ENCODE measurements at regions not wholly inside any gene's neighbourhood (a gene's known extent, or its start where the extent isn't known, plus 50 kb on each side); places are given as distances from the start of the nearest gene placed in this dataset.

GRCh38 chr14:51428981-51429380 lies 188.9 kb downstream of the TMX1 start:
- TF ChIP-seq SP1 (IDR thresholded peaks at IDR 0.05) (no peak), ZNF384 (IDR thresholded peaks at IDR 0.05) (no peak), PKNOX1 (IDR thresholded peaks at IDR 0.05) (no peak), FOXM1 (IDR thresholded peaks at IDR 0.05; ENCODE audit: borderline replicate concordance) (no peak), ELF4 (IDR thresholded peaks at IDR 0.05) (no peak), BHLHE40 (IDR thresholded peaks at IDR 0.05; ENCODE audit: borderline replicate concordance) (no peak), NFRKB (IDR thresholded peaks at IDR 0.05) (no peak), L3MBTL2 (conservative IDR thresholded peaks at IDR 0.05) (no peak), HDGF (IDR thresholded peaks at IDR 0.05; ENCODE audit: borderline replicate concordance) (no peak), CTBP1 (IDR thresholded peaks at IDR 0.05; ENCODE audit: borderline replicate concordance) (no peak), TARDBP (IDR thresholded peaks at IDR 0.05) (no peak), ARNT (IDR thresholded peaks at IDR 0.05) (no peak)

Data from HEK293T (cell line).